ENCODE measurements at regions not wholly inside any gene's neighbourhood (a gene's known extent, or its start where the extent isn't known, plus 50 kb on each side); places are given as distances from the start of the nearest gene placed in this dataset.

- Histone ChIP-seq H3K4me3 (ENCODE audit: low read length) (no peak overlapping the region), H3K27ac (ENCODE audit: low read length) (no peak overlapping the region), H3K9me3 (ENCODE audit: control insufficient read depth, insufficient read depth, low read length) (no peaks in the 10 kb centered on the region), H3K27me3 (ENCODE audit: control insufficient read depth, insufficient read depth, low read length) (no peaks in the 10 kb centered on the region), H3K4me1 (ENCODE audit: control insufficient read depth, insufficient read depth, low read length) (no peaks in the 10 kb centered on the region), H3K36me3 (ENCODE audit: control insufficient read depth, insufficient read depth, low read length) (no peaks in the 10 kb centered on the region)
- 100% methylated on average over 3 of the region's 3 CpGs for WGBS (ENCODE audit: insufficient coverage)
- Mint-ChIP-seq H3K4me1 (no peaks in the 10 kb centered on the region), H3K27ac (no peak overlapping the region), H3K36me3 (peaks cover 12% of the 10 kb centered on the region), H3K27me3 (ENCODE audit: low read depth in 2 of 2) (no peaks in the 10 kb centered on the region), H3K9me3 (peaks cover 8 to 11% of the 10 kb centered on the region in 2 donors), H3K4me3 (no peak overlapping the region)
- intact Hi-C loops (cut with micrococcal nuclease) = no loop called here
- DNase-seq = no peak
- no peak for ATAC-seq
- TF ChIP-seq, protein P1, sequence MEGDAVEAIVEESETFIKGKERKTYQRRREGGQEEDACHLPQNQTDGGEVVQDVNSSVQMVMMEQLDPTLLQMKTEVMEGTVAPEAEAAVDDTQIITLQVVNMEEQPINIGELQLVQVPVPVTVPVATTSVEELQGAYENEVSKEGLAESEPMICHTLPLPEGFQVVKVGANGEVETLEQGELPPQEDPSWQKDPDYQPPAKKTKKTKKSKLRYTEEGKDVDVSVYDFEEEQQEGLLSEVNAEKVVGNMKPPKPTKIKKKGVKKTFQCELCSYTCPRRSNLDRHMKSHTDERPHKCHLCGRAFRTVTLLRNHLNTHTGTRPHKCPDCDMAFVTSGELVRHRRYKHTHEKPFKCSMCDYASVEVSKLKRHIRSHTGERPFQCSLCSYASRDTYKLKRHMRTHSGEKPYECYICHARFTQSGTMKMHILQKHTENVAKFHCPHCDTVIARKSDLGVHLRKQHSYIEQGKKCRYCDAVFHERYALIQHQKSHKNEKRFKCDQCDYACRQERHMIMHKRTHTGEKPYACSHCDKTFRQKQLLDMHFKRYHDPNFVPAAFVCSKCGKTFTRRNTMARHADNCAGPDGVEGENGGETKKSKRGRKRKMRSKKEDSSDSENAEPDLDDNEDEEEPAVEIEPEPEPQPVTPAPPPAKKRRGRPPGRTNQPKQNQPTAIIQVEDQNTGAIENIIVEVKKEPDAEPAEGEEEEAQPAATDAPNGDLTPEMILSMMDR (IDR thresholded peaks at IDR 0.05) = no peak
These were observed 267.7 kb upstream of the RGS18 start for GRCh38 chr1:191890433-191891088.

GRCh38 chr1:191892716-191893115, 265.5 kb upstream of the RGS18 start:
- no peak overlapping the region for H3K4me3 Mint-ChIP-seq
- H3K27me3 Mint-ChIP-seq (ENCODE audit: low read depth in 2 of 2) = no peaks in the 10 kb centered on the region
- peaks cover 12% of the 10 kb centered on the region for H3K36me3 Mint-ChIP-seq
- H3K4me1 Mint-ChIP-seq = no peaks in the 10 kb centered on the region
- Histone ChIP-seq H3K4me3 (ENCODE audit: low read length) (no peak overlapping the region), H3K4me1 (ENCODE audit: control insufficient read depth, insufficient read depth, low read length) (no peaks in the 10 kb centered on the region), H3K27ac (ENCODE audit: low read length) (no peak overlapping the region), H3K27me3 (ENCODE audit: control insufficient read depth, insufficient read depth, low read length) (no peaks in the 10 kb centered on the region), H3K36me3 (ENCODE audit: control insufficient read depth, insufficient read depth, low read length) (no peaks in the 10 kb centered on the region), H3K9me3 (ENCODE audit: control insufficient read depth, insufficient read depth, low read length) (no peaks in the 10 kb centered on the region)
- intact Hi-C loops (cut with micrococcal nuclease) = no loop called here
- TF ChIP-seq, protein P1 (IDR thresholded peaks at IDR 0.05) = no peak
- H3K9me3 Mint-ChIP-seq = peaks cover 6 to 9% of the 10 kb centered on the region in 2 donors
- ATAC-seq (no peak), DNase-seq (no peak)
- H3K27ac Mint-ChIP-seq = no peak overlapping the region

- H3K36me3 ChIP-seq (ENCODE audit: control insufficient read depth, insufficient read depth, low read length) = no peaks in the 10 kb centered on the region
These were observed 263.2 kb upstream of the RGS18 start for GRCh38 chr1:191895049-191895448.

More at GRCh38 chr1:191895049-191895448, 263.2 kb upstream of the RGS18 start:
- H3K9me3 Mint-ChIP-seq = peaks cover 6 to 7% of the 10 kb centered on the region in 2 donors
- no peak for DNase-seq
- 67% methylated on average over 2 of the region's 2 CpGs for WGBS (ENCODE audit: insufficient coverage)
- H3K4me1 Mint-ChIP-seq = no peaks in the 10 kb centered on the region
- no peaks in the 10 kb centered on the region for H3K27me3 Mint-ChIP-seq (ENCODE audit: low read depth in 2 of 2)
- H3K27me3 ChIP-seq (ENCODE audit: control insufficient read depth, insufficient read depth, low read length) = no peaks in the 10 kb centered on the region
- no peaks in the 10 kb centered on the region for H3K9me3 ChIP-seq (ENCODE audit: control insufficient read depth, insufficient read depth, low read length)
- no peak for ATAC-seq
- intact Hi-C loops (cut with micrococcal nuclease) = no loop called here
- no peak overlapping the region for H3K27ac ChIP-seq (ENCODE audit: low read length)
- H3K4me1 ChIP-seq (ENCODE audit: control insufficient read depth, insufficient read depth, low read length) = no peaks in the 10 kb centered on the region
- H3K36me3 Mint-ChIP-seq = peaks cover 12% of the 10 kb centered on the region
- TF ChIP-seq, protein P1 (IDR thresholded peaks at IDR 0.05) = no peak
- no peak overlapping the region for H3K4me3 Mint-ChIP-seq
- no peak overlapping the region for H3K27ac Mint-ChIP-seq
- no peak overlapping the region for H3K4me3 ChIP-seq (ENCODE audit: low read length)

Measured in natural killer cell (primary cell).